ENCODE measurements at regions not wholly inside any gene's neighbourhood (a gene's known extent, or its start where the extent isn't known, plus 50 kb on each side); places are given as distances from the start of the nearest gene placed in this dataset.

DNA sequence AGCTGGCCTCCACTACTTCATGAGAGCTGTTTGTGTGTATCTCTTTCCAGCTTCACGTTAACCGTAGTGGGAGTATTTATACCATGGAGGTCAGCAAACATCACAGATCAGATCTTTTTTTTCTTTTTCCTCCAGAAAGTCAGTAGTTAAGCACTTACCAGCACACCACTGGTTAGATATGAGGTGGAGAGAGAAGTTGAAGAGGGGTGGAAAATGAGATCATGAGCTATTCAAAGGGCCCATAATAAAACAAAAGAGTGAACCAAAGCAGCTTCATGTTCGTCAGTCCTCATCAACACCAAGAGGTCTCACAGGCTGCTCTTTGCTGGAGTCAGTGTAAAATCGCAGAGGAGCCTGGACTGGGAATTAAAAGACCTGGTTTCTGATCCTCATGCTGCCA is 125.1 kb upstream of the SGK1 start:
- TF ChIP-seq CTCF (IDR thresholded peaks at IDR 0.05) (no peak), POLR2A (IDR thresholded peaks at IDR 0.05; ENCODE audit: low read length) (no peak), FOSL2 (IDR thresholded peaks at IDR 0.05) (no peak), FOSL2 (CRISPR knock-in tag; IDR thresholded peaks at IDR 0.05) (no peak), REST (IDR thresholded peaks at IDR 0.05) (no peak), MYC (IDR thresholded peaks at IDR 0.05; ENCODE audit: borderline replicate concordance, low read length) (no peak), SMC3 (IDR thresholded peaks at IDR 0.05) (no peak), EP300 (IDR thresholded peaks at IDR 0.05) (no peak), MAZ (IDR thresholded peaks at IDR 0.05; ENCODE audit: borderline replicate concordance, low read depth, low read length) (no peak), CEBPB (IDR thresholded peaks at IDR 0.05) (no peak), RAD21 (conservative IDR thresholded peaks at IDR 0.05 in 1 of 2, IDR thresholded peaks at IDR 0.05 in 1 of 2) (no peak), NFE2L2 (conservative IDR thresholded peaks at IDR 0.05; ENCODE audit: low read length) (no peak), RCOR1 (IDR thresholded peaks at IDR 0.05; ENCODE audit: low read depth, low read length) (no peak)
- TF ChIP-seq, protein P1, sequence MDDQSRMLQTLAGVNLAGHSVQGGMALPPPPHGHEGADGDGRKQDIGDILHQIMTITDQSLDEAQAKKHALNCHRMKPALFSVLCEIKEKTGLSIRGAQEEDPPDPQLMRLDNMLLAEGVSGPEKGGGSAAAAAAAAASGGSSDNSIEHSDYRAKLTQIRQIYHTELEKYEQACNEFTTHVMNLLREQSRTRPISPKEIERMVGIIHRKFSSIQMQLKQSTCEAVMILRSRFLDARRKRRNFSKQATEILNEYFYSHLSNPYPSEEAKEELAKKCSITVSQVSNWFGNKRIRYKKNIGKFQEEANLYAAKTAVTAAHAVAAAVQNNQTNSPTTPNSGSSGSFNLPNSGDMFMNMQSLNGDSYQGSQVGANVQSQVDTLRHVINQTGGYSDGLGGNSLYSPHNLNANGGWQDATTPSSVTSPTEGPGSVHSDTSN (IDR thresholded peaks at IDR 0.05): no peak
- TF ChIP-seq, protein P2, sequence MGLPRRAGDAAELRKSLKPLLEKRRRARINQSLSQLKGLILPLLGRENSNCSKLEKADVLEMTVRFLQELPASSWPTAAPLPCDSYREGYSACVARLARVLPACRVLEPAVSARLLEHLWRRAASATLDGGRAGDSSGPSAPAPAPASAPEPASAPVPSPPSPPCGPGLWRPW (IDR thresholded peaks at IDR 0.05): no peak
